ENCODE measurements at regions not wholly inside any gene's neighbourhood (a gene's known extent, or its start where the extent isn't known, plus 50 kb on each side); places are given as distances from the start of the nearest gene placed in this dataset.

DNA sequence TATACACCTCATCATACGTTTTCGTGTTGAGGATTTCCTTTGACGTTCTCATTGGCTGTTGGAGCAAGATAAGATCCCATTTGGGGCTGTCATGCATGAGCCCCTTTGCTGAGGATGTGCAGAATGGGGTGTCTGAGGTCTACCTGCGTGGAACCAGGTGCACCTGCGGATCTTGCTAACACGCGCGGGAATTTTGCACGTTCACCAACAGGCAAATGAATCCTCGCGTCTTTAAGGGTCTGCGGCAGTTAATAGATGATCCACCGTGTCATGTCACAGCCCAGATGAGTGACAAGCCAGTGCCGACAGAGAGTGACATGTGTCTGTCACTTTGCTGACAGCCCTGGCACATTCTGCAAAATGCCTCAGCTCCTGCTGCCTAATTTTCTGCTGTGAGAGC is 56.3 kb upstream of the SHOX start:
- H3K27ac ChIP-seq, result no peak overlapping the region
- WGBS, result 87% methylated on average over 14 of the region's 14 CpGs
- no peaks in the 10 kb centered on the region for H3K27me3 ChIP-seq
- H3K4me3 ChIP-seq, result no peak overlapping the region
- H3K4me1 ChIP-seq, result no peaks in the 10 kb centered on the region
- no peak for DNase-seq (ENCODE audit: low spot score in 2 of 2)
- no peaks in the 10 kb centered on the region for H3K36me3 ChIP-seq
- no peak for TF ChIP-seq POLR2AphosphoS5 (IDR thresholded peaks at IDR 0.05)
- TF ChIP-seq, protein P1, sequence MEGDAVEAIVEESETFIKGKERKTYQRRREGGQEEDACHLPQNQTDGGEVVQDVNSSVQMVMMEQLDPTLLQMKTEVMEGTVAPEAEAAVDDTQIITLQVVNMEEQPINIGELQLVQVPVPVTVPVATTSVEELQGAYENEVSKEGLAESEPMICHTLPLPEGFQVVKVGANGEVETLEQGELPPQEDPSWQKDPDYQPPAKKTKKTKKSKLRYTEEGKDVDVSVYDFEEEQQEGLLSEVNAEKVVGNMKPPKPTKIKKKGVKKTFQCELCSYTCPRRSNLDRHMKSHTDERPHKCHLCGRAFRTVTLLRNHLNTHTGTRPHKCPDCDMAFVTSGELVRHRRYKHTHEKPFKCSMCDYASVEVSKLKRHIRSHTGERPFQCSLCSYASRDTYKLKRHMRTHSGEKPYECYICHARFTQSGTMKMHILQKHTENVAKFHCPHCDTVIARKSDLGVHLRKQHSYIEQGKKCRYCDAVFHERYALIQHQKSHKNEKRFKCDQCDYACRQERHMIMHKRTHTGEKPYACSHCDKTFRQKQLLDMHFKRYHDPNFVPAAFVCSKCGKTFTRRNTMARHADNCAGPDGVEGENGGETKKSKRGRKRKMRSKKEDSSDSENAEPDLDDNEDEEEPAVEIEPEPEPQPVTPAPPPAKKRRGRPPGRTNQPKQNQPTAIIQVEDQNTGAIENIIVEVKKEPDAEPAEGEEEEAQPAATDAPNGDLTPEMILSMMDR (IDR thresholded peaks at IDR 0.05), result no peak
- no peak for TF ChIP-seq EP300 (IDR thresholded peaks at IDR 0.05)
- no peak for TF ChIP-seq POLR2A (IDR thresholded peaks at IDR 0.05)
- H3K9me3 ChIP-seq, result peaks cover 14% of the 10 kb centered on the region

DNA sequence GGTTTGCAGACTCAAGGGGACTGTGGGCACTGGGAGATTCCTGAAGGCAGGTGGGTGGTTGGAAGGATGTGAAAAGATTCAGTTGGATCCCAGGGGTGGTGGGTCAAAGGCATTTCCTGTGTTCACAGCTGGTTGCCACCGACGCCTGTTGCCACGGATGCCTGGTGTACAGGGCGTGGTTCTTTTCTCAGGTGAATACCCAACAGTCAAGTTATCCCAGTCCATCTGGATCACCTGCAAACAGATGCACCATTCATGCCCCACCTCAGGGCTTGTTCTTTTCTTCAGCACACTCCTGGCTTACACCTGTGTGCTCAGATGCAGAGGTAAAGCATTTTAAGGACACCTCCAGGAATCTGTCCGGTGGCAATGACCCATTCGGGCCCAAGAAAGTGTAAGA is 55.8 kb upstream of the SHOX start:
- peaks cover 14% of the 10 kb centered on the region for H3K9me3 ChIP-seq
- H3K4me1 ChIP-seq, result no peaks in the 10 kb centered on the region
- H3K27me3 ChIP-seq, result no peaks in the 10 kb centered on the region
- no peak for TF ChIP-seq EP300 (IDR thresholded peaks at IDR 0.05)
- TF ChIP-seq POLR2A (IDR thresholded peaks at IDR 0.05), result no peak
- H3K36me3 ChIP-seq, result no peaks in the 10 kb centered on the region
- no peak overlapping the region for H3K27ac ChIP-seq
- H3K4me3 ChIP-seq, result no peak overlapping the region
- no peak for DNase-seq (ENCODE audit: low spot score in 2 of 2)
- 76% methylated on average over 6 of the region's 6 CpGs for WGBS

GRCh38 chrX:576904-577560 is 53.6 kb upstream of the SHOX start:
- Histone ChIP-seq H3K4me3 (no peak overlapping the region), H3K27me3 (no peaks in the 10 kb centered on the region), H3K27ac (no peak overlapping the region), H3K9me3 (peaks cover 14% of the 10 kb centered on the region), H3K36me3 (no peaks in the 10 kb centered on the region), H3K4me1 (no peaks in the 10 kb centered on the region)
- WGBS, result 72% methylated on average over 7 of the region's 7 CpGs
- TF ChIP-seq, protein P1 (IDR thresholded peaks at IDR 0.05), result no peak
- no peak for TF ChIP-seq POLR2A (IDR thresholded peaks at IDR 0.05)
- no peak for DNase-seq (ENCODE audit: low spot score in 2 of 2)

DNA sequence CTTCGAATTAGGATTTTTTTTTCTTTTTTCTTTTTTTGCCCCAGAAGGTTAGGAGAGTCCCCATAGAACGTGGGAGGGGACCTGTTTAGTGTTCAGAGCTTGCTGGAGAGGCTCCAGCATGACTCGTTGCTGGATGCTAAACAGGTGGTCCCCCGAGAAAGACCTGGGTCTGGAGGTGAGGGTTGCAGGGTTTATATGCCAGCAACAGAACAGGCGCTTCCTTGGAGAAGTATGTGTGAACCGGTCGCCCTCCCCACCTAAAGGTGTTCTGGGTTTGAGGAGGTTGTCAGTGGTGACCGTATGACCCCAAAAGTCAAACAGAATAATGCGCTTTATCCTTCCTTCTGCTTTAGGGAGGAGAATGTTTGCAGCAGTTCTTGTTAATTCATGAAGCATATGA is 52.1 kb upstream of the SHOX start:
- WGBS, result 56% methylated on average over 9 of the region's 9 CpGs
- Histone ChIP-seq H3K36me3 (no peaks in the 10 kb centered on the region), H3K9me3 (peaks cover 14% of the 10 kb centered on the region), H3K4me3 (no peak overlapping the region), H3K4me1 (no peaks in the 10 kb centered on the region), H3K27me3 (no peaks in the 10 kb centered on the region), H3K27ac (no peak overlapping the region)
- no peak for DNase-seq (ENCODE audit: low spot score in 2 of 2)
- TF ChIP-seq, protein P1 (IDR thresholded peaks at IDR 0.05), result no peak
- TF ChIP-seq EP300 (IDR thresholded peaks at IDR 0.05), result no peak
- TF ChIP-seq POLR2AphosphoS5 (IDR thresholded peaks at IDR 0.05), result no peak
- TF ChIP-seq POLR2A (IDR thresholded peaks at IDR 0.05), result no peak

DNA sequence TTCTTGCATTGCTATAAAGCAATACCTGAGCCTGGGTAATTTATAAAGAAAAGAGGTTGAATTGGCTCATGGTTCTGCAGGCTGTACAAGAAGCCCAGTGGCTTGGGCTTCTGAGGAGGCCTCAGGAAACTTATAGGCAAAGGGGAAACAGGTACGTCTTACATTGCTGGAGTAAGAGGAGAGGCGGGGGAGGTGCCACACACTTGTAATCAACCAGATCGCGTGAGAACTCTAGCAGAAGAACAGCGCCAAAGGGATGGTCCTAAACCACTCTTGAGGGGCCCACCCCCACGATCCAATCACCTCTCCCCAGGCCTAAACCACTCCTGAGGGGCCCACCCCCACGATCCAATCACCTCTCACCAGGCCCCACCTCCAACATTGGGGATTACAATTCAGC is 50.6 kb upstream of the SHOX start:
- no peaks in the 10 kb centered on the region for H3K36me3 ChIP-seq
- no peak for DNase-seq (ENCODE audit: low spot score in 2 of 2)
- peaks cover 14% of the 10 kb centered on the region for H3K9me3 ChIP-seq
- no peaks in the 10 kb centered on the region for H3K4me1 ChIP-seq
- WGBS, result 46% methylated on average over 6 of the region's 7 CpGs
- H3K27me3 ChIP-seq, result no peaks in the 10 kb centered on the region
- no peak overlapping the region for H3K27ac ChIP-seq
- TF ChIP-seq, protein P1 (IDR thresholded peaks at IDR 0.05), result no peak
- TF ChIP-seq EP300 (IDR thresholded peaks at IDR 0.05) (no peak), POLR2AphosphoS5 (IDR thresholded peaks at IDR 0.05) (no peak), POLR2A (IDR thresholded peaks at IDR 0.05) (no peak)
- H3K4me3 ChIP-seq, result no peak overlapping the region
